GM23248 (cell line): ENCODE measurements at regions not wholly inside any gene's neighbourhood (a gene's known extent, or its start where the extent isn't known, plus 50 kb on each side); places are given as distances from the start of the nearest gene placed in this dataset.

ENCODE experiments used
- DNase-seq: peaks from one replicate; pipeline ENCODE4 v3.0.0-alpha.2; 2015
- H2AFZ ChIP-seq: fragments of 200-600 bp; sonication (generic); 2 replicates; pipeline ENCODE4 v1.6.1; 2016; ENCODE audit warnings: antibody characterized with exemption
- H3F3A ChIP-seq: fragments of 200-600 bp; sonication (generic); 2 replicates; pipeline ENCODE4 v1.6.1; 2016; ENCODE audit warnings: mild to moderate bottlenecking, antibody characterized with exemption, mixed run types; ENCODE audit not compliant: insufficient read depth
- H3K27ac ChIP-seq: fragments of 200-600 bp; sonication (generic); 2 replicates; pipeline ENCODE4 v1.5.1; 2016; ENCODE audit warnings: mild to moderate bottlenecking
- H3K27me3 ChIP-seq: fragments of 200-600 bp; sonication (generic); replicated peaks from 2 replicates; pipeline ENCODE4 v1.6.1; 2016; ENCODE audit warnings: mild to moderate bottlenecking; ENCODE audit not compliant: insufficient read depth
- H3K36me3 ChIP-seq: fragments of 200-600 bp; sonication (generic); 2 replicates; pipeline ENCODE4 v1.6.1; 2016; ENCODE audit warnings: low read depth, mild to moderate bottlenecking
- H3K4me1 ChIP-seq: fragments of 200-600 bp; sonication (generic); 2 replicates; pipeline ENCODE4 v1.6.1; 2016; ENCODE audit warnings: mild to moderate bottlenecking; ENCODE audit not compliant: insufficient read depth
- H3K4me2 ChIP-seq: fragments of 200-600 bp; sonication (generic); one replicate; pipeline ENCODE4 v1.6.1; 2016; ENCODE audit warnings: mild to moderate bottlenecking; ENCODE audit not compliant: unreplicated experiment
- H3K4me3 ChIP-seq: fragments of 200-600 bp; sonication (generic); 2 replicates; pipeline ENCODE4 v1.5.1; 2016; ENCODE audit warnings: mild to moderate bottlenecking
- H3K79me2 ChIP-seq: fragments of 200-600 bp; sonication (generic); 2 replicates; pipeline ENCODE4 v1.6.1; 2016; ENCODE audit warnings: mild to moderate bottlenecking; ENCODE audit not compliant: insufficient read depth
- H3K9ac ChIP-seq: fragments of 200-600 bp; sonication (generic); 2 replicates; pipeline ENCODE4 v1.6.1; 2016; ENCODE audit warnings: mild to moderate bottlenecking
- H3K9me2 ChIP-seq: fragments of 200-600 bp; sonication (generic); 2 replicates; pipeline ENCODE4 v1.6.1; 2016; ENCODE audit warnings: mixed run types, mild to moderate bottlenecking, moderate library complexity; ENCODE audit not compliant: insufficient read depth
- H3K9me3 ChIP-seq: fragments of 200-600 bp; sonication (generic); one replicate; pipeline ENCODE4 v1.6.1; 2017; ENCODE audit warnings: low read depth
- H4K20me1 ChIP-seq: fragments of 200-600 bp; sonication (generic); 2 replicates; pipeline ENCODE4 v1.6.0; 2016; ENCODE audit not compliant: insufficient read depth
- EZH2 ChIP-seq: fragments of 200-600 bp; sonication (generic); IDR thresholded peaks from 2 replicates; pipeline ENCODE4 v1.6.1; 2018; ENCODE audit warnings: antibody characterized with exemption, mild to moderate bottlenecking; ENCODE audit not compliant: insufficient read depth, poor library complexity, severe bottlenecking
- EZH2phosphoT487 ChIP-seq: fragments of 200-600 bp; sonication (generic); IDR thresholded peaks from 2 replicates; pipeline ENCODE4 v1.6.1; 2018; ENCODE audit warnings: antibody characterized with exemption, moderate library complexity, mild to moderate bottlenecking, low read depth; ENCODE audit not compliant: insufficient read depth
- WGBS, 2 experiments: methylation state at CpG; one replicate each; pipeline ENCODE4 v1.1.6; 2015 to 2017; ENCODE audit warnings: low lambda C conversion rate in 2 of 2, low coverage in 1 of 2; ENCODE audit errors: missing lambda C conversion rate in 2 of 2; 5-methylcytosine and 5-hydroxymethylcytosine counted together
- in situ Hi-C: fragments of 300-500 bp; cut with MboI; formaldehyde crosslinking; loops from 2 replicates; pipeline ENCODE4 v1.15.0; 2020

DNA sequence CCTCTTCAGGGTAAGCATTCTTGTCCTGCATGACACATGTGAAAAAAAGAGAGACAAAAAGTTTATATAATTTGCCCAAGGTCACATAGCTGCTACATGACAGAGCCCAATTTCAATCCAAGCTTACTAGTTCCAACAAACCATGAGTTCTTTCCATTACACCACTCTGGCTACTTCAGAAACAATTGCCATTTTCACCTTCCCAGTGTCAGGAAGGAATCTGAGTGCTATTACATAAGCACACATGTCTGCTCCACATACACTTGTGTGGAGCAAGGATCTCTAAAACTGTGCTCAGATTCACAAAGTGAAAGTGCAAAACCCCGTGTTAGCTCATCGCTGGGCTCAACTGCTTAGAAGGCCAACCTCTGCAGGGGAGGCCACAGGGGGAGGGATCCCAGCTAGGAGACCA is 356.2 kb upstream of the NFE2L3 start:
- Histone ChIP-seq H3K79me2 (no peaks in the 10 kb centered on the region), H2AFZ (peak overlapping the region; percentile 43; the same call in 1 of the 2 replicates), H3K27me3 (no peaks in the 10 kb centered on the region), H3K9ac (0 out of 2 replicates have a peak overlapping the region, but pooled peaks have one; percentile 15), H3K9me3 (no peaks in the 10 kb centered on the region), H3K9me2 (no peaks in the 10 kb centered on the region), H3K4me3 (peak overlapping the region; percentile 51), H3K4me1 (no peaks in the 10 kb centered on the region), H3K4me2 (peak overlapping the region; percentile 60), H3F3A (no peaks in the 10 kb centered on the region), H3K27ac (peak overlapping the region; percentile 39), H3K36me3 (no peaks in the 10 kb centered on the region), H4K20me1 (no peaks in the 10 kb centered on the region)
- TF ChIP-seq EZH2phosphoT487 (no peak), EZH2 (no peak)
- peak; percentile 77 for DNase-seq
- WGBS, 2 experiments, result 5 to 6% methylated on average over 2 of the region's 2 CpGs
- in situ Hi-C loops, result no loop called here

DNA sequence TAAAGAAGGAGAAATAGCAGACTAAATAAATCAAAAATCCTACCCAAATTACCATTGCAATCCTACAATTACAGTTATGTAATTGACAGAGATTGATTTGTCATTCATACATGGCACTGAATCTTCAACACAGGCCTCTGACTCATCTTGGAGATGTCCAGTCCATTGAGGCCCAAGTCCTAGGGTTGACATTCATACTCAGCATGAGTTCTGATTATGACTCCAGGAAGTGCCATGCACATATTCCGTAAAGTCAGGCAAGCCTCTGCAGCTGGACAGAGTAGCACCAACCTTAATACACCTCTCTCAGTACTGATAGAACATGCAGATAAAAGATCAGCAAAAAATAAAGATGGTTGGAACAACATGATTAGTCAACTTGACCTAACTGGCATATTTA is 353.7 kb upstream of the NFE2L3 start:
- in situ Hi-C loops, result no loop called here
- 73 to 87% methylated on average over 1 of the region's 1 CpG for WGBS, 2 experiments
- Histone ChIP-seq H3K4me2 (no peak overlapping the region), H3K4me1 (no peaks in the 10 kb centered on the region), H3K27ac (no peak overlapping the region), H3K27me3 (no peaks in the 10 kb centered on the region), H4K20me1 (no peaks in the 10 kb centered on the region), H3F3A (no peaks in the 10 kb centered on the region), H3K9me3 (no peaks in the 10 kb centered on the region), H2AFZ (no peak overlapping the region), H3K9me2 (no peaks in the 10 kb centered on the region), H3K79me2 (no peaks in the 10 kb centered on the region), H3K36me3 (no peaks in the 10 kb centered on the region), H3K9ac (no peak overlapping the region), H3K4me3 (no peak overlapping the region)
- DNase-seq, result no peak
- TF ChIP-seq EZH2 (no peak), EZH2phosphoT487 (no peak)

DNA sequence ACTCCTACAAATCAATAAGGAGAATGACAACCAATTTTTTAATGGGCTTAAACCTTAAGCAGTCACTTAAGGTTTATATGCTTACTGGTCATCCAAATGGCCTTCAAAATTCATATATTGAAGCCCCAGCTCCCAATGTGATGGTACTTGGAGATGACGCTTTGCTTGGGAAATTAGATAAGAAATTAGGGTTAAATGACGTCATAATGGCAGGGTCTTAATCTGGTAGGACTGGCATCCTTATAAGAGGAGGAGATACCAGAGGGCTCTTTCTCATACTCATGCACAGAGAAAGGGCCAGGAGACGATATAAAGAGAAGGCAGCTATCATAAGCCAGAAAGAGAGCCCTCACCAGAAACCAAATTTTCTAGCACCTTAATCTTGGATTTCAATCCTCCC is 350.8 kb upstream of the NFE2L3 start:
- 82 to 86% methylated on average over 3 of the region's 3 CpGs for WGBS, 2 experiments

GRCh38 chr7:25802057-25802456 is 349.9 kb upstream of the NFE2L3 start:
- Histone ChIP-seq H3K4me2 (no peak overlapping the region), H3K9me3 (no peaks in the 10 kb centered on the region), H4K20me1 (no peaks in the 10 kb centered on the region), H3K9ac (no peak overlapping the region), H3K9me2 (no peaks in the 10 kb centered on the region), H3F3A (no peaks in the 10 kb centered on the region), H3K27me3 (no peaks in the 10 kb centered on the region; the same call in 1 of the 2 replicates), H2AFZ (no peak overlapping the region), H3K27ac (no peak overlapping the region), H3K79me2 (no peaks in the 10 kb centered on the region), H3K4me1 (peaks cover 4% of the 10 kb centered on the region; the same call in 1 of the 2 replicates), H3K4me3 (no peak overlapping the region), H3K36me3 (no peaks in the 10 kb centered on the region)
- in situ Hi-C loops, result no loop called here
- no peak for TF ChIP-seq EZH2phosphoT487
- TF ChIP-seq EZH2, result no peak
- DNase-seq, result no peak
- 63 to 65% methylated on average over 3 of the region's 3 CpGs for WGBS, 2 experiments

More for the DNA sequence above, 350.8 kb upstream of the NFE2L3 start:
- H3K79me2 ChIP-seq, result no peaks in the 10 kb centered on the region
- no peaks in the 10 kb centered on the region for H3F3A ChIP-seq
- no peaks in the 10 kb centered on the region; the same call in 1 of the 2 replicates for H3K27me3 ChIP-seq
- H3K4me3 ChIP-seq, result no peak overlapping the region
- no peaks in the 10 kb centered on the region for H3K36me3 ChIP-seq
- peaks cover 4% of the 10 kb centered on the region; the same call in 1 of the 2 replicates for H3K4me1 ChIP-seq
- TF ChIP-seq EZH2 (no peak), EZH2phosphoT487 (no peak)
- no peak overlapping the region for H3K27ac ChIP-seq
- no peak overlapping the region for H3K4me2 ChIP-seq
- no peaks in the 10 kb centered on the region for H3K9me3 ChIP-seq
- no peak overlapping the region for H3K9ac ChIP-seq
- no peak for DNase-seq
- in situ Hi-C loops, result no loop called here
- H4K20me1 ChIP-seq, result no peaks in the 10 kb centered on the region
- no peak overlapping the region for H2AFZ ChIP-seq
- no peaks in the 10 kb centered on the region for H3K9me2 ChIP-seq

DNA sequence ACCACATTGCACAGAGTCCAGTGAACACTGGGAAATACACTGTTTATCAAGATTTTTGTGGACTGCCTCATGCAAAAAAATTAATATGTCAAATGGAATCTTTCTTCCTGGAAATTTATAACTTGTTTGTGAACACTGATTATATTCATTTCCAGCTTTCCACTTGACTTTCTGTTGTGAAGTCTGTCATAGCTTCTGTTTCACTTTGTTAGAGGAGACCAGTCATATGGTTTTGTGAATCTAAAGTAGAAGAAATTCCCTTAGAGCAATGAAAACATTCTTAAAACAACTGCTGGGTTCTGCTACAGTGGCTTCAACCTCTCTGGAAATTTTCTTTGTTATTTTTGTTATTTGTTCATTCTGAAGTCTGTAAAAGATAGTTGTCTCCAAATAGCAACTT is 349.5 kb upstream of the NFE2L3 start:
- Histone ChIP-seq H4K20me1 (no peaks in the 10 kb centered on the region), H3K4me2 (no peak overlapping the region), H3K27ac (no peak overlapping the region), H3K4me1 (peaks cover 4% of the 10 kb centered on the region; the same call in 1 of the 2 replicates), H2AFZ (no peak overlapping the region), H3K36me3 (no peaks in the 10 kb centered on the region), H3K9ac (no peak overlapping the region), H3K79me2 (no peaks in the 10 kb centered on the region), H3K9me2 (no peaks in the 10 kb centered on the region), H3F3A (no peaks in the 10 kb centered on the region), H3K4me3 (no peak overlapping the region), H3K27me3 (no peaks in the 10 kb centered on the region; the same call in 1 of the 2 replicates), H3K9me3 (no peaks in the 10 kb centered on the region)
- DNase-seq, result no peak
- in situ Hi-C loops, result no loop called here
- TF ChIP-seq EZH2 (no peak), EZH2phosphoT487 (no peak)
